H9 (cell line): ENCODE measurements at regions not wholly inside any gene's neighbourhood (a gene's known extent, or its start where the extent isn't known, plus 50 kb on each side); places are given as distances from the start of the nearest gene placed in this dataset.
"Not testable (repeated sequence)": the region's sequence is repeated elsewhere in the genome, so short reads cannot be mapped to it uniquely, and the experiment has no call there.

ENCODE experiments used
- DNase-seq: peaks from one replicate; pipeline ENCODE4 v3.0.0-alpha.2; 2017
- H2AFZ ChIP-seq: one replicate; pipeline ENCODE4 v1.6.1; 2013; ENCODE audit warnings: mild to moderate bottlenecking, low read length, control low read depth, moderate library complexity
- H2AK5ac ChIP-seq: 2 replicates; pipeline ENCODE4 v1.6.1; 2013; ENCODE audit warnings: low read length, control low read depth, mixed read lengths; ENCODE audit not compliant: insufficient read length
- H2BK120ac ChIP-seq: one replicate; pipeline ENCODE4 v1.6.1; 2013; ENCODE audit warnings: low read depth, mild to moderate bottlenecking, low read length, control low read depth, inconsistent platforms; ENCODE audit not compliant: poor library complexity, severe bottlenecking
- H2BK12ac ChIP-seq: 2 replicates; pipeline ENCODE4 v1.6.1; 2013; ENCODE audit warnings: low read length, control low read depth, mixed read lengths, low read depth; ENCODE audit not compliant: insufficient read length
- H2BK15ac ChIP-seq: 2 replicates; pipeline ENCODE4 v1.6.1; 2013; ENCODE audit warnings: low read depth, low read length, control low read depth
- H2BK20ac ChIP-seq: one replicate; pipeline ENCODE4 v1.6.1; 2013; ENCODE audit warnings: low read depth, mild to moderate bottlenecking, low read length, control low read depth, inconsistent platforms; ENCODE audit not compliant: poor library complexity, severe bottlenecking
- H2BK5ac ChIP-seq: 2 replicates; pipeline ENCODE4 v1.6.1; 2013; ENCODE audit warnings: low read length, control low read depth, mixed read lengths; ENCODE audit not compliant: insufficient read length
- H3K14ac ChIP-seq: 2 replicates; pipeline ENCODE4 v1.6.1; 2013; ENCODE audit warnings: low read length, control low read depth; ENCODE audit not compliant: insufficient read depth
- H3K18ac ChIP-seq: 2 replicates; pipeline ENCODE4 v1.6.1; 2013; ENCODE audit warnings: low read depth, mild to moderate bottlenecking, mixed read lengths, low read length, control low read depth; ENCODE audit not compliant: insufficient read length
- H3K23ac ChIP-seq: 2 replicates; pipeline ENCODE4 v1.6.1; 2013; ENCODE audit warnings: low read length, control low read depth, mixed read lengths, low read depth; ENCODE audit not compliant: insufficient read length
- H3K23me2 ChIP-seq: 2 replicates; pipeline ENCODE4 v1.6.1; 2013; ENCODE audit warnings: low read depth, mild to moderate bottlenecking, mixed read lengths, low read length, control low read depth; ENCODE audit not compliant: insufficient read length, poor library complexity, severe bottlenecking
- H3K27ac ChIP-seq: 2 replicates; pipeline ENCODE4 v1.5.1; 2013; ENCODE audit warnings: low read length, control low read depth, mixed read lengths, low read depth; ENCODE audit not compliant: insufficient read length
- H3K27me3 ChIP-seq: 2 replicates; pipeline ENCODE4 v1.6.1; 2013; ENCODE audit warnings: low read length, control low read depth, inconsistent platforms; ENCODE audit not compliant: insufficient read depth
- H3K4ac ChIP-seq: 2 replicates; pipeline ENCODE4 v1.6.1; 2013; ENCODE audit warnings: low read depth, mild to moderate bottlenecking, control low read depth, inconsistent platforms, low read length, moderate library complexity
- H3K4me1 ChIP-seq: 2 replicates; pipeline ENCODE4 v1.6.1; 2013; ENCODE audit warnings: low read length, control low read depth, inconsistent platforms; ENCODE audit not compliant: insufficient read depth
- H3K4me2 ChIP-seq: 2 replicates; pipeline ENCODE4 v1.6.1; 2013; ENCODE audit warnings: low read length, control low read depth, mixed read lengths; ENCODE audit not compliant: insufficient read length, insufficient read depth
- H3K56ac ChIP-seq: 2 replicates; pipeline ENCODE4 v1.6.1; 2013; ENCODE audit warnings: low read depth, mild to moderate bottlenecking, mixed read lengths, low read length, control low read depth; ENCODE audit not compliant: insufficient read length
- H3K79me1 ChIP-seq: 2 replicates; pipeline ENCODE4 v1.6.1; 2013; ENCODE audit warnings: low read depth, mild to moderate bottlenecking, moderate library complexity, low read length, control low read depth, inconsistent platforms; ENCODE audit not compliant: insufficient read depth, poor library complexity, severe bottlenecking
- H3K79me2 ChIP-seq: 2 replicates; pipeline ENCODE4 v1.6.1; 2013; ENCODE audit warnings: low read length, control low read depth, inconsistent platforms; ENCODE audit not compliant: insufficient read depth
- H3K9ac ChIP-seq: 2 replicates; pipeline ENCODE4 v1.6.1; 2013; ENCODE audit warnings: low read length, control low read depth, mixed read lengths; ENCODE audit not compliant: insufficient read length; ENCODE audit errors: extremely low read depth
- H3K9me3 ChIP-seq: one replicate; pipeline ENCODE4 v1.6.1; 2013; ENCODE audit warnings: low read depth, low read length, inconsistent platforms; ENCODE audit not compliant: control insufficient read depth
- H3T11ph ChIP-seq: one replicate; pipeline ENCODE4 v1.6.1; 2013; ENCODE audit warnings: mild to moderate bottlenecking, low read length, control low read depth, inconsistent platforms
- H4K20me1 ChIP-seq: one replicate; pipeline ENCODE4 v1.6.1; 2013; ENCODE audit not compliant: control insufficient read depth, insufficient read length, insufficient read depth
- H4K5ac ChIP-seq: 2 replicates; pipeline ENCODE4 v1.6.1; 2013; ENCODE audit warnings: low read depth, mild to moderate bottlenecking, mixed read lengths, low read length, control low read depth; ENCODE audit not compliant: insufficient read length
- H4K8ac ChIP-seq: replicated peaks from 2 replicates; pipeline ENCODE4 v1.6.1; 2013; ENCODE audit warnings: low read length, control low read depth, mixed read lengths, low read depth; ENCODE audit not compliant: insufficient read length
- H4K91ac ChIP-seq: 2 replicates; pipeline ENCODE4 v1.6.1; 2013; ENCODE audit warnings: low read depth, mild to moderate bottlenecking, moderate library complexity, mixed read lengths, low read length, control low read depth; ENCODE audit not compliant: insufficient read length
- H3K27ac Mint-ChIP-seq, 3 experiments: 2 replicates in 2 of 3; 3 replicates in 1 of 3; pipeline ENCODE4 v1.8.0; 2020 to 2021; ENCODE audit warnings: mixed read lengths in 3 of 3, mild to moderate bottlenecking in 1 of 3, moderate library complexity in 1 of 3
- H3K27me3 Mint-ChIP-seq: 2 replicates; pipeline ENCODE4 v1.8.0; 2021; ENCODE audit warnings: low read depth, mild to moderate bottlenecking, moderate library complexity, mixed read lengths
- H3K36me3 Mint-ChIP-seq, 3 experiments: 2 replicates in 2 of 3; 3 replicates in 1 of 3; pipeline ENCODE4 v1.8.0; 2020 to 2021; ENCODE audit warnings: low read depth in 3 of 3, mixed read lengths in 3 of 3; ENCODE audit not compliant: insufficient read depth in 1 of 3
- H3K4me1 Mint-ChIP-seq, 2 experiments: 2 replicates each; pipeline ENCODE4 v1.8.0; 2020; ENCODE audit warnings: mixed read lengths in 2 of 2
- H3K4me3 Mint-ChIP-seq, 2 experiments: 2 replicates in 1 of 2; 3 replicates in 1 of 2; pipeline ENCODE4 v1.8.0; 2020 to 2021; ENCODE audit warnings: mild to moderate bottlenecking in 2 of 2, mixed read lengths in 2 of 2, moderate library complexity in 1 of 2
- H3K9me3 Mint-ChIP-seq, 2 experiments: 2 replicates in 1 of 2; 3 replicates in 1 of 2; pipeline ENCODE4 v1.8.0; 2020; ENCODE audit warnings: mild to moderate bottlenecking in 2 of 2, mixed read lengths in 2 of 2, moderate library complexity in 1 of 2
- CTCF ChIP-seq: fragments of 200-600 bp; sonication (generic); conservative IDR thresholded peaks from 3 replicates; pipeline ENCODE4 v1.8.0; 2021; ENCODE audit warnings: antibody characterized with exemption, mild to moderate bottlenecking
- WGBS: extraction: QIAGEN DNeasy Blood & Tissue Kit; methylation state at CpG from one replicate; pipeline ENCODE4 v1.1.7; 2013; ENCODE audit warnings: missing lambda C conversion rate, low lambda C conversion rate, mixed read lengths; ENCODE audit not compliant: insufficient read length; ENCODE audit errors: extremely low coverage; 5-methylcytosine and 5-hydroxymethylcytosine counted together

GRCh38 chr14:44453433-44454171, 53.5 kb downstream of the FSCB start:
- H2AFZ ChIP-seq, result no peak overlapping the region
- H3K27me3 ChIP-seq, result no peaks in the 10 kb centered on the region
- H2BK5ac ChIP-seq, result no peak overlapping the region
- H4K8ac ChIP-seq, result no peak overlapping the region
- no peak overlapping the region for H2BK15ac ChIP-seq
- H2BK120ac ChIP-seq, result no peak overlapping the region
- no peaks in the 10 kb centered on the region for H3K9me3 ChIP-seq
- no peaks in the 10 kb centered on the region for H3K4me1 ChIP-seq
- no peak overlapping the region for H3K27ac ChIP-seq
- Mint-ChIP-seq H3K36me3 (peaks cover 0 to 14% (median 7%) of the 10 kb centered on the region in 3 experiments; a peak in 5 of 7 replicates), H3K9me3 (peaks cover 31 to 32% of the 10 kb centered on the region in 2 experiments), H3K27ac (no peak overlapping the region), H3K4me3 (no peak overlapping the region), H3K4me1 (no peaks in the 10 kb centered on the region), H3K27me3 (peaks cover 2% of the 10 kb centered on the region; the same call in 1 of the 2 replicates)
- no peak overlapping the region for H3K14ac ChIP-seq
- no peak overlapping the region for H3K56ac ChIP-seq
- no peak overlapping the region for H4K91ac ChIP-seq
- no peak overlapping the region for H3K4ac ChIP-seq
- DNase-seq, result no peak
- no peak for TF ChIP-seq CTCF
- no peaks in the 10 kb centered on the region for H4K20me1 ChIP-seq
- H3K23me2 ChIP-seq, result no peaks in the 10 kb centered on the region
- H3K79me1 ChIP-seq, result no peaks in the 10 kb centered on the region
- no CpG with 5 or more reads among the region's 6 CpGs for WGBS
- H2BK20ac ChIP-seq, result no peak overlapping the region
- no peaks in the 10 kb centered on the region for H3K79me2 ChIP-seq
- no peak overlapping the region for H3K9ac ChIP-seq
- H2BK12ac ChIP-seq, result no peak overlapping the region
- H3T11ph ChIP-seq, result no peak overlapping the region
- no peak overlapping the region for H3K18ac ChIP-seq
- H3K23ac ChIP-seq, result no peak overlapping the region
- H4K5ac ChIP-seq, result no peak overlapping the region
- H3K4me2 ChIP-seq, result no peak overlapping the region
- H2AK5ac ChIP-seq, result no peak overlapping the region

GRCh38 chr14:44450232-44450631, 56.9 kb downstream of the FSCB start:
- H3K4me1 Mint-ChIP-seq, H3K27ac Mint-ChIP-seq, H3K4me2 ChIP-seq, H3K4ac ChIP-seq, H3K14ac ChIP-seq, H3K4me3 Mint-ChIP-seq, H3K27me3 Mint-ChIP-seq, H3K56ac ChIP-seq, H3K27ac ChIP-seq, H3K27me3 ChIP-seq, H2BK120ac ChIP-seq, H2AK5ac ChIP-seq, H4K91ac ChIP-seq, H3T11ph ChIP-seq, H3K23me2 ChIP-seq, H3K79me1 ChIP-seq, H2BK12ac ChIP-seq, H2AFZ ChIP-seq, H4K20me1 ChIP-seq, H3K4me1 ChIP-seq, H2BK15ac ChIP-seq, H2BK5ac ChIP-seq, H4K5ac ChIP-seq, H3K36me3 Mint-ChIP-seq, H3K23ac ChIP-seq, H3K18ac ChIP-seq, H3K9ac ChIP-seq, H3K9me3 ChIP-seq, H4K8ac ChIP-seq, H3K79me2 ChIP-seq, DNase-seq, H2BK20ac ChIP-seq: not testable (repeated sequence)
- H3K9me3 Mint-ChIP-seq, result peaks cover 10 to 11% of the 10 kb centered on the region in 2 experiments; a peak in 4 of 5 replicates
- WGBS, result no CpG with 5 or more reads among the region's 3 CpGs
